ENCODE measurements at regions not wholly inside any gene's neighbourhood (a gene's known extent, or its start where the extent isn't known, plus 50 kb on each side); places are given as distances from the start of the nearest gene placed in this dataset.

DNA sequence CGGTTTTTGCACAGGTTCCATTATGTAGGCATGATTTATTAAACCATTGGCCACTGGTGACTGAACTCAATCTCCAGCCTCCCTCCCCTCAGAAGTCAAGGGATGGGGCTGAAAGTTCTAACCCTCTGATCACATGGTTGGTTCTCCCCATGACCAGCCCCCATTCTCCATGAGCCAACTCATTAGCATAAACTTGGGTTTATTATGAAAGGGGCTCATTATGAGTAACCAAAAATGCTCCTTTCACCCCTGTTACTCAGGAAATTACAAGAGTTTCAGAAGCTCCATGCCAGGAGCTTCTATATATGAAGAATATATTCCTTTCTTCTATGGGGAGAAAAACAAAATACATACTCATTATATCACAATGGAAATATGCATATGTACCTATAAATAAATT is 555.3 kb downstream of the HS3ST4 start:
- TF ChIP-seq, protein P1, sequence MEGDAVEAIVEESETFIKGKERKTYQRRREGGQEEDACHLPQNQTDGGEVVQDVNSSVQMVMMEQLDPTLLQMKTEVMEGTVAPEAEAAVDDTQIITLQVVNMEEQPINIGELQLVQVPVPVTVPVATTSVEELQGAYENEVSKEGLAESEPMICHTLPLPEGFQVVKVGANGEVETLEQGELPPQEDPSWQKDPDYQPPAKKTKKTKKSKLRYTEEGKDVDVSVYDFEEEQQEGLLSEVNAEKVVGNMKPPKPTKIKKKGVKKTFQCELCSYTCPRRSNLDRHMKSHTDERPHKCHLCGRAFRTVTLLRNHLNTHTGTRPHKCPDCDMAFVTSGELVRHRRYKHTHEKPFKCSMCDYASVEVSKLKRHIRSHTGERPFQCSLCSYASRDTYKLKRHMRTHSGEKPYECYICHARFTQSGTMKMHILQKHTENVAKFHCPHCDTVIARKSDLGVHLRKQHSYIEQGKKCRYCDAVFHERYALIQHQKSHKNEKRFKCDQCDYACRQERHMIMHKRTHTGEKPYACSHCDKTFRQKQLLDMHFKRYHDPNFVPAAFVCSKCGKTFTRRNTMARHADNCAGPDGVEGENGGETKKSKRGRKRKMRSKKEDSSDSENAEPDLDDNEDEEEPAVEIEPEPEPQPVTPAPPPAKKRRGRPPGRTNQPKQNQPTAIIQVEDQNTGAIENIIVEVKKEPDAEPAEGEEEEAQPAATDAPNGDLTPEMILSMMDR (IDR thresholded peaks at IDR 0.05; ENCODE audit: low read length), result no peak
- no peak for TF ChIP-seq EZH2 (IDR thresholded peaks at IDR 0.05; ENCODE audit: borderline replicate concordance, low read length)
